PC-9 (cell line): ENCODE measurements at regions not wholly inside any gene's neighbourhood (a gene's known extent, or its start where the extent isn't known, plus 50 kb on each side); places are given as distances from the start of the nearest gene placed in this dataset.

Source experiments
- BruUV-seq: library from RNA; stranded (reverse); fragments of 400-500 nt; replicated peaks from 2 replicates; lab custom pipeline; 2021; lab: Mats Ljungman, UMichigan
- CTCF ChIA-PET: fragments of 300-600 bp; sonication (Branson Sonifier 250); formaldehyde crosslinking; loops from one replicate; lab custom pipeline; 2022; ENCODE audit warnings: antibody characterized with exemption; lab: Charles Lee
- POLR2A ChIA-PET: fragments of 300-600 bp; sonication (Branson Sonifier 250); formaldehyde crosslinking; loops from one replicate; lab custom pipeline; 2022; ENCODE audit warnings: antibody characterized with exemption; ENCODE audit not compliant: unreplicated experiment; lab: Charles Lee
- DNase-seq, 2 experiments: peaks; one replicate each; pipeline versions ENCODE4 v3.0.0 to v3.0.0-alpha.2; 2015 to 2022; ENCODE audit warnings: mixed read lengths in 1 of 2
- H2AFZ ChIP-seq: fragments of 200-600 bp; sonication (generic); 2 replicates; pipeline ENCODE4 v1.8.1; 2017; ENCODE audit warnings: antibody characterized with exemption
- H3F3A ChIP-seq: fragments of 200-600 bp; sonication (generic); 2 replicates; pipeline ENCODE4 v1.8.1; 2017; ENCODE audit warnings: antibody characterized with exemption, mild to moderate bottlenecking, low read depth; ENCODE audit not compliant: insufficient read depth
- H3K27ac ChIP-seq: fragments of 200-600 bp; sonication (generic); 2 replicates; pipeline ENCODE4 v1.6.1; 2016; ENCODE audit warnings: mixed run types
- H3K27me3 ChIP-seq: fragments of 200-600 bp; sonication (generic); 2 replicates; pipeline ENCODE4 v1.6.1; 2016; ENCODE audit warnings: low read depth, mixed run types; ENCODE audit not compliant: insufficient read depth
- H3K36me3 ChIP-seq: fragments of 200-600 bp; sonication (generic); 2 replicates; pipeline ENCODE4 v1.6.1; 2016; ENCODE audit warnings: low read depth, mixed run types
- H3K4me1 ChIP-seq: fragments of 200-600 bp; sonication (generic); replicated peaks from 2 replicates; pipeline ENCODE4 v1.6.1; 2016; ENCODE audit warnings: mixed run types; ENCODE audit not compliant: insufficient read depth
- H3K4me2 ChIP-seq: fragments of 200-600 bp; sonication (generic); 2 replicates; pipeline ENCODE4 v1.6.1; 2017; ENCODE audit warnings: mixed run types
- H3K4me3 ChIP-seq: fragments of 200-600 bp; sonication (generic); 2 replicates; pipeline ENCODE4 v1.6.1; 2016; ENCODE audit warnings: mixed run types
- H3K79me2 ChIP-seq: fragments of 200-600 bp; sonication (generic); 2 replicates; pipeline ENCODE4 v1.6.1; 2017; ENCODE audit warnings: low read depth, mixed run types
- H3K9me2 ChIP-seq: fragments of 200-600 bp; sonication (generic); 2 replicates; pipeline ENCODE4 v1.8.1; 2017; ENCODE audit warnings: mild to moderate bottlenecking; ENCODE audit not compliant: insufficient read depth
- H3K9me3 ChIP-seq: fragments of 200-600 bp; sonication (generic); 2 replicates; pipeline ENCODE4 v1.8.1; 2016; ENCODE audit warnings: low read depth; ENCODE audit not compliant: insufficient read depth
- H4K20me1 ChIP-seq: fragments of 200-600 bp; sonication (generic); 2 replicates; pipeline ENCODE4 v1.8.1; 2017; ENCODE audit not compliant: insufficient read depth
- CTCF ChIP-seq: fragments of 200-600 bp; sonication (generic); conservative IDR thresholded peaks from 2 replicates; pipeline ENCODE4 v1.6.1; 2017; ENCODE audit warnings: mixed run types, antibody characterized with exemption, mild to moderate bottlenecking, moderate library complexity
- EZH2 ChIP-seq: fragments of 200-600 bp; sonication (generic); IDR thresholded peaks from 2 replicates; pipeline ENCODE4 v1.8.0; 2017; ENCODE audit warnings: antibody characterized with exemption, low read depth
- intact Hi-C: fragments of 100-400 bp; cut with micrococcal nuclease; formaldehyde crosslinking; loops from one replicate; pipeline ENCODE4 v1.10.0; 2022; ENCODE audit not compliant: unreplicated experiment

GRCh38 chr19:56955637-56956216, 115.2 kb upstream of the PEG3 start:
- no peak overlapping the region for H3K27ac ChIP-seq
- no peaks in the 10 kb centered on the region for H3K79me2 ChIP-seq
- H3K4me2 ChIP-seq, result no peak overlapping the region
- H3K9me3 ChIP-seq, result no peaks in the 10 kb centered on the region; the same call in 1 of the 2 replicates
- H4K20me1 ChIP-seq, result no peaks in the 10 kb centered on the region
- no peaks in the 10 kb centered on the region for H3K9me2 ChIP-seq
- POLR2A ChIA-PET, result no interaction called here
- TF ChIP-seq EZH2 (no peak), CTCF (no peak)
- BruUV-seq, result no TSS peak
- CTCF ChIA-PET, result no interaction called here
- H2AFZ ChIP-seq, result no peak overlapping the region
- no peak overlapping the region for H3K4me3 ChIP-seq
- no peak for DNase-seq
- intact Hi-C loops, result no loop called here
- peaks cover 63% of the 10 kb centered on the region for H3K27me3 ChIP-seq
- no peaks in the 10 kb centered on the region for H3K36me3 ChIP-seq
- H3F3A ChIP-seq, result no peaks in the 10 kb centered on the region
- no peaks in the 10 kb centered on the region for H3K4me1 ChIP-seq

- H3K27ac ChIP-seq, result no peak overlapping the region
- intact Hi-C loops, result no loop called here
- H2AFZ ChIP-seq, result no peak overlapping the region
- H3K9me2 ChIP-seq, result no peaks in the 10 kb centered on the region
- CTCF ChIA-PET, result no interaction called here
- H3K9me3 ChIP-seq, result no peaks in the 10 kb centered on the region; the same call in 1 of the 2 replicates
- H3K79me2 ChIP-seq, result no peaks in the 10 kb centered on the region
- no peaks in the 10 kb centered on the region for H3K4me1 ChIP-seq
- DNase-seq, result no peak
- no peaks in the 10 kb centered on the region for H3F3A ChIP-seq
- H3K4me3 ChIP-seq, result no peak overlapping the region
- POLR2A ChIA-PET, result no interaction called here
- peaks cover 62% of the 10 kb centered on the region for H3K27me3 ChIP-seq
- BruUV-seq, result no TSS peak
- no peaks in the 10 kb centered on the region for H4K20me1 ChIP-seq
- TF ChIP-seq EZH2, result no peak
- TF ChIP-seq CTCF, result no peak
- H3K36me3 ChIP-seq, result no peaks in the 10 kb centered on the region
- no peak overlapping the region for H3K4me2 ChIP-seq
Measured at GRCh38 chr19:56956503-56957226, 116.1 kb upstream of the PEG3 start.

- peaks cover 69% of the 10 kb centered on the region for H3K27me3 ChIP-seq
- H2AFZ ChIP-seq, result no peak overlapping the region
- H3K4me1 ChIP-seq, result no peaks in the 10 kb centered on the region
- H3K4me3 ChIP-seq, result no peak overlapping the region
- no peaks in the 10 kb centered on the region for H3F3A ChIP-seq
- CTCF ChIA-PET, result no interaction called here
- intact Hi-C loops, result no loop called here
- H3K27ac ChIP-seq, result no peak overlapping the region
- POLR2A ChIA-PET, result no interaction called here
- DNase-seq, result no peak
- no peaks in the 10 kb centered on the region for H3K79me2 ChIP-seq
- H3K4me2 ChIP-seq, result no peak overlapping the region
- no peaks in the 10 kb centered on the region; the same call in 1 of the 2 replicates for H3K9me3 ChIP-seq
- no peaks in the 10 kb centered on the region for H4K20me1 ChIP-seq
- no peak for TF ChIP-seq EZH2
- no peaks in the 10 kb centered on the region for H3K9me2 ChIP-seq
- no TSS peak for BruUV-seq
- H3K36me3 ChIP-seq, result no peaks in the 10 kb centered on the region
Measured at GRCh38 chr19:56959205-56959604, 118.7 kb upstream of the PEG3 start.
